ENCODE measurements at regions not wholly inside any gene's neighbourhood (a gene's known extent, or its start where the extent isn't known, plus 50 kb on each side); places are given as distances from the start of the nearest gene placed in this dataset.

GRCh38 chr14:101476258-101476915 lies 84.9 kb upstream of the DIO3 start:
- DNase-seq: no peak

GRCh38 chr14:101476916-101477553 lies 84.3 kb upstream of the DIO3 start:
- DNase-seq: no peak

- DNase-seq: no peak
Observed at GRCh38 chr14:101477648-101478047, 83.6 kb upstream of the DIO3 start.

- DNase-seq: no peak
Observed at GRCh38 chr14:101478096-101478495, 83.2 kb upstream of the DIO3 start.

GRCh38 chr14:101478796-101479410 lies 82.4 kb upstream of the DIO3 start:
- no peak for DNase-seq

GRCh38 chr14:101480022-101480746 lies 81.1 kb upstream of the DIO3 start:
- no peak for DNase-seq

- no peak for DNase-seq
Observed at GRCh38 chr14:101480747-101481530, 80.4 kb upstream of the DIO3 start.

GRCh38 chr14:101481557-101481956 lies 79.7 kb upstream of the DIO3 start:
- no peak for DNase-seq

GRCh38 chr14:101482066-101482465 lies 79.2 kb upstream of the DIO3 start:
- no peak for DNase-seq

- DNase-seq: no peak
Observed at GRCh38 chr14:101483829-101484228, 77.5 kb upstream of the DIO3 start.

GRCh38 chr14:101489092-101489760 lies 72.1 kb upstream of the DIO3 start:
- no peak for DNase-seq

- no peak for DNase-seq
Observed at GRCh38 chr14:101490771-101491170, 70.5 kb upstream of the DIO3 start.

GRCh38 chr14:101491841-101492240 lies 69.5 kb upstream of the DIO3 start:
- DNase-seq: no peak

GRCh38 chr14:101492716-101493115 lies 68.6 kb upstream of the DIO3 start:
- DNase-seq: no peak

GRCh38 chr14:101494826-101495225 lies 66.5 kb upstream of the DIO3 start:
- DNase-seq: no peak

- no peak for DNase-seq
Observed at GRCh38 chr14:101495284-101495683, 66.0 kb upstream of the DIO3 start.

GRCh38 chr14:101495827-101496775 lies 65.2 kb upstream of the DIO3 start:
- DNase-seq: no peak

- DNase-seq: no peak
Observed at GRCh38 chr14:101496776-101497683, 64.3 kb upstream of the DIO3 start.

- DNase-seq: no peak
Observed at GRCh38 chr14:101497684-101498525, 63.4 kb upstream of the DIO3 start.

Data from cerebellar nuclear complex (tissue), 1 donor.